ENCODE measurements at regions not wholly inside any gene's neighbourhood (a gene's known extent, or its start where the extent isn't known, plus 50 kb on each side); places are given as distances from the start of the nearest gene placed in this dataset.

GRCh38 chr6:74755778-74756177, 450.1 kb downstream of the COL12A1 start:
- no peak for TF ChIP-seq CTCF (IDR thresholded peaks at IDR 0.05; ENCODE audit: low read depth, low read length, poor library complexity, severe bottlenecking)
- no peak for TF ChIP-seq EZH2phosphoT487 (IDR thresholded peaks at IDR 0.05; ENCODE audit: borderline replicate concordance, low read length)
